Tibial nerve (tissue), 4 donors: ENCODE measurements at regions not wholly inside any gene's neighbourhood (a gene's known extent, or its start where the extent isn't known, plus 50 kb on each side); places are given as distances from the start of the nearest gene placed in this dataset.

Source experiments
- EP300 ChIP-seq, 2 donors: sonication (generic); formaldehyde crosslinking; IDR thresholded peaks; one replicate each; pipeline ENCODE4 v1.6.1; 2017; ENCODE audit warnings: antibody characterized with exemption in 2 of 2, mild to moderate bottlenecking in 1 of 2
- POLR2A ChIP-seq, 2 donors: fragments of 450-650 bp; IDR thresholded peaks; one replicate each; pipeline ENCODE4 v1.6.1; 2017; ENCODE audit warnings: antibody characterized with exemption in 2 of 2, mild to moderate bottlenecking in 2 of 2, moderate library complexity in 2 of 2
- TF ChIP-seq, protein P1 (sequence below), 5 experiments: fragments of 200-600 bp in 3 of 5; fragments of 450-650 bp in 2 of 5; sonication (generic) in 3 of 5; IDR thresholded peaks; one replicate each; pipeline ENCODE4 v1.5.1; 2016 to 2019; ENCODE audit warnings: antibody characterized with exemption in 5 of 5, mild to moderate bottlenecking in 3 of 5, moderate library complexity in 2 of 5

DNA sequence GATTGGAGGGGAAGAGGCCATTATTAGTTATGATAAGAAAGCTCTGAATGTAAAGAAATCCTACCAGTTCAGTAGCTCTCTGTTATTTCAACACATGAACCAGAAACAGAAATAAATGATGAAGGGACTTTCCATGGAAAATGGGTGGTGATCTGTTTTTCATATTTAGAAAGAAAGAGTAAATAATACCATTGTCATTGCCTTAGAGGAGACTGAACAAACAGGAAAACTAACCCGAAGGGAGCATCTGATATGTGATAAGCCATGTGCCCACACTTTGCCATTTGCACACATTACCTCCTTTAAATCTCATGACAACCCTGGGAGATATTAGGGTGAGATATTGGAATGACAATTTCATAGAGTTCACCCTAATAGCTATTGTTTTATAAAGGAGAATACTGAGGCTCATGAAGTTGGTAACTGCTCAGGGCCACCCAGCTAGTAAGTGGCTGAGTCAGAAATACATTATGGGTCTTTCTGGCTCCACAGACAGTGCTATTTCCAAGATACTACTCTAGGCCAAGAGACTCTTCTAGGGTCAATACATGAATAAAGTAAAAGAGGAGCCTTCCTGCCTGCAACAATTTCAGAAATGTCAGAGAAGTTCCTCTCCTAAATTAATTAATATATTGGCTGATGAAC lies 111.0 kb upstream of the SLIT3 start:
- TF ChIP-seq, protein P1, sequence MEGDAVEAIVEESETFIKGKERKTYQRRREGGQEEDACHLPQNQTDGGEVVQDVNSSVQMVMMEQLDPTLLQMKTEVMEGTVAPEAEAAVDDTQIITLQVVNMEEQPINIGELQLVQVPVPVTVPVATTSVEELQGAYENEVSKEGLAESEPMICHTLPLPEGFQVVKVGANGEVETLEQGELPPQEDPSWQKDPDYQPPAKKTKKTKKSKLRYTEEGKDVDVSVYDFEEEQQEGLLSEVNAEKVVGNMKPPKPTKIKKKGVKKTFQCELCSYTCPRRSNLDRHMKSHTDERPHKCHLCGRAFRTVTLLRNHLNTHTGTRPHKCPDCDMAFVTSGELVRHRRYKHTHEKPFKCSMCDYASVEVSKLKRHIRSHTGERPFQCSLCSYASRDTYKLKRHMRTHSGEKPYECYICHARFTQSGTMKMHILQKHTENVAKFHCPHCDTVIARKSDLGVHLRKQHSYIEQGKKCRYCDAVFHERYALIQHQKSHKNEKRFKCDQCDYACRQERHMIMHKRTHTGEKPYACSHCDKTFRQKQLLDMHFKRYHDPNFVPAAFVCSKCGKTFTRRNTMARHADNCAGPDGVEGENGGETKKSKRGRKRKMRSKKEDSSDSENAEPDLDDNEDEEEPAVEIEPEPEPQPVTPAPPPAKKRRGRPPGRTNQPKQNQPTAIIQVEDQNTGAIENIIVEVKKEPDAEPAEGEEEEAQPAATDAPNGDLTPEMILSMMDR (IDR thresholded peaks at IDR 0.05) = no peak
- TF ChIP-seq EP300 (IDR thresholded peaks at IDR 0.05) = no peak
- TF ChIP-seq POLR2A (IDR thresholded peaks at IDR 0.05) = no peak
